Tibial nerve (tissue), 3 donors: ENCODE measurements at regions not wholly inside any gene's neighbourhood (a gene's known extent, or its start where the extent isn't known, plus 50 kb on each side); places are given as distances from the start of the nearest gene placed in this dataset.

Experiments used
- CTCF ChIP-seq, 5 experiments: fragments of 200-600 bp in 3 of 5; fragments of 450-650 bp in 2 of 5; sonication (generic) in 3 of 5; IDR thresholded peaks; one replicate each; pipeline ENCODE4 v1.5.1; 2016 to 2019; ENCODE audit warnings: antibody characterized with exemption in 5 of 5, mild to moderate bottlenecking in 3 of 5, moderate library complexity in 2 of 5
- POLR2A ChIP-seq, 2 donors: fragments of 450-650 bp; IDR thresholded peaks; one replicate each; pipeline ENCODE4 v1.6.1; 2017; ENCODE audit warnings: antibody characterized with exemption in 2 of 2, mild to moderate bottlenecking in 2 of 2, moderate library complexity in 2 of 2

GRCh38 chr11:10937385-10937771 is 79.5 kb upstream of the ZBED5 start:
- TF ChIP-seq CTCF (IDR thresholded peaks at IDR 0.05): no peak
- TF ChIP-seq POLR2A (IDR thresholded peaks at IDR 0.05): no peak
